Sigmoid colon (tissue), 3 donors: ENCODE measurements at regions not wholly inside any gene's neighbourhood (a gene's known extent, or its start where the extent isn't known, plus 50 kb on each side); places are given as distances from the start of the nearest gene placed in this dataset.

ENCODE experiments used
- POLR2A ChIP-seq, 2 donors: fragments of 450-650 bp; IDR thresholded peaks; one replicate each; pipeline ENCODE4 v1.6.1; 2016; ENCODE audit warnings: antibody characterized with exemption in 2 of 2, mild to moderate bottlenecking in 2 of 2, moderate library complexity in 2 of 2
- TF ChIP-seq, protein P1 (sequence below), 4 experiments: fragments of 450-650 bp in 3 of 4; fragments of 200-600 bp in 1 of 4; IDR thresholded peaks; one replicate each; pipeline ENCODE4 v1.5.1; 2016 to 2019; ENCODE audit warnings: antibody characterized with exemption in 4 of 4, mild to moderate bottlenecking in 3 of 4, moderate library complexity in 2 of 4

DNA sequence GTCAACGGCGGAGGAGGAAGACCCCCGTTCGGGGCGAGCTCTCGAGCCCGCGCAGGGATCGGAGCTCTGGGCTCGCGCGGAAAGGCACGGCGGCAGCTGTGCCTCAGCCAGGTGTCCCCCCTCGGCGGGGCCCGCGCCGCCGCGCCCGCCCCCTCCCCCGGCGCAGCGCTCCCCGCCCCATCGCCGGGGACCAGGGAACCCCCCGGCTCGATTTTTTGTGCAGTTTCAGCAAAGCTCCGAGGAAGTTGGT, 110.0 kb downstream of the KCNRG start:
- TF ChIP-seq POLR2A (IDR thresholded peaks at IDR 0.05): no peak
- TF ChIP-seq, protein P1, sequence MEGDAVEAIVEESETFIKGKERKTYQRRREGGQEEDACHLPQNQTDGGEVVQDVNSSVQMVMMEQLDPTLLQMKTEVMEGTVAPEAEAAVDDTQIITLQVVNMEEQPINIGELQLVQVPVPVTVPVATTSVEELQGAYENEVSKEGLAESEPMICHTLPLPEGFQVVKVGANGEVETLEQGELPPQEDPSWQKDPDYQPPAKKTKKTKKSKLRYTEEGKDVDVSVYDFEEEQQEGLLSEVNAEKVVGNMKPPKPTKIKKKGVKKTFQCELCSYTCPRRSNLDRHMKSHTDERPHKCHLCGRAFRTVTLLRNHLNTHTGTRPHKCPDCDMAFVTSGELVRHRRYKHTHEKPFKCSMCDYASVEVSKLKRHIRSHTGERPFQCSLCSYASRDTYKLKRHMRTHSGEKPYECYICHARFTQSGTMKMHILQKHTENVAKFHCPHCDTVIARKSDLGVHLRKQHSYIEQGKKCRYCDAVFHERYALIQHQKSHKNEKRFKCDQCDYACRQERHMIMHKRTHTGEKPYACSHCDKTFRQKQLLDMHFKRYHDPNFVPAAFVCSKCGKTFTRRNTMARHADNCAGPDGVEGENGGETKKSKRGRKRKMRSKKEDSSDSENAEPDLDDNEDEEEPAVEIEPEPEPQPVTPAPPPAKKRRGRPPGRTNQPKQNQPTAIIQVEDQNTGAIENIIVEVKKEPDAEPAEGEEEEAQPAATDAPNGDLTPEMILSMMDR (IDR thresholded peaks at IDR 0.05): no peak
